Stomach (tissue), 8 donors: ENCODE measurements at regions not wholly inside any gene's neighbourhood (a gene's known extent, or its start where the extent isn't known, plus 50 kb on each side); places are given as distances from the start of the nearest gene placed in this dataset.
"Not testable (repeated sequence)": the region's sequence is repeated elsewhere in the genome, so short reads cannot be mapped to it uniquely, and the experiment has no call there.

Experiments used
- DNase-seq, 2 donors: peaks; one replicate each; pipeline versions ENCODE4 v3.0.0 to v3.0.0-alpha.2; 2013 to 2019
- H3K27ac ChIP-seq, 5 donors: fragments of 200-600 bp in 4 of 5; sonication (generic) in 4 of 5; one replicate each; pipeline ENCODE4 v1.5.1; 2013 to 2019; ENCODE audit warnings: mild to moderate bottlenecking in 1 of 5, moderate library complexity in 1 of 5
- H3K27me3 ChIP-seq, 3 donors: fragments of 200-600 bp; sonication (generic); one replicate each; pipeline ENCODE4 v1.5.1; 2017 to 2019; ENCODE audit warnings: mixed run types in 1 of 3
- H3K36me3 ChIP-seq, 4 donors: fragments of 200-600 bp; sonication (generic); 1 replicate in 3 of 4; 2 replicates in 1 of 4; pipeline ENCODE4 v1.5.1; 2016 to 2019
- H3K4me1 ChIP-seq, 4 donors: fragments of 200-600 bp; sonication (generic); one replicate each; pipeline ENCODE4 v1.5.1; 2016 to 2019
- H3K4me3 ChIP-seq, 4 donors: fragments of 200-600 bp; sonication (generic) in 3 of 4; one replicate each; pipeline ENCODE4 v1.5.1; 2016 to 2019; ENCODE audit warnings: mild to moderate bottlenecking in 1 of 4
- H3K9me3 ChIP-seq, 4 donors: fragments of 200-600 bp; sonication (generic); one replicate each; pipeline ENCODE4 v1.5.1; 2016 to 2019
- EP300 ChIP-seq: sonication (generic); formaldehyde crosslinking; IDR thresholded peaks from one replicate; pipeline ENCODE4 v1.6.1; 2017; ENCODE audit warnings: antibody characterized with exemption
- POLR2A ChIP-seq, 4 donors: fragments of 450-650 bp; IDR thresholded peaks; one replicate each; pipeline ENCODE4 v1.6.1; 2016; ENCODE audit warnings: antibody characterized with exemption in 4 of 4, control low read depth in 2 of 4, mild to moderate bottlenecking in 1 of 4, moderate library complexity in 1 of 4
- POLR2AphosphoS5 ChIP-seq, 3 donors: sonication (generic); formaldehyde crosslinking; IDR thresholded peaks; one replicate each; pipeline ENCODE4 v1.6.1; 2016; ENCODE audit warnings: antibody characterized with exemption in 3 of 3
- WGBS, 5 donors: extraction: QIAGEN DNeasy Blood & Tissue Kit in 3 of 5; methylation state at CpG; one replicate each; pipeline versions ENCODE4 v1.1.5 to v1.1.7; 2013 to 2018; 5-methylcytosine and 5-hydroxymethylcytosine counted together
- intact Hi-C: fragments of 100-400 bp; cut with DNase I; formaldehyde crosslinking; loops from one replicate; pipeline ENCODE4 v1.15.1; 2023; ENCODE audit warnings: low total_unique reads
- TF ChIP-seq, protein P1 (sequence below), 7 experiments: fragments of 450-650 bp in 4 of 7; fragments of 200-600 bp in 3 of 7; sonication (generic) in 3 of 7; IDR thresholded peaks; one replicate each; pipeline ENCODE4 v1.5.1; 2016 to 2019; ENCODE audit warnings: antibody characterized with exemption in 7 of 7, control low read depth in 2 of 7, mild to moderate bottlenecking in 1 of 7
- donor health status: healthy with polysubstance abuse.
- donor health status: Bipolar disorder and iron deficiency.
- donor health status: healthy.

DNA sequence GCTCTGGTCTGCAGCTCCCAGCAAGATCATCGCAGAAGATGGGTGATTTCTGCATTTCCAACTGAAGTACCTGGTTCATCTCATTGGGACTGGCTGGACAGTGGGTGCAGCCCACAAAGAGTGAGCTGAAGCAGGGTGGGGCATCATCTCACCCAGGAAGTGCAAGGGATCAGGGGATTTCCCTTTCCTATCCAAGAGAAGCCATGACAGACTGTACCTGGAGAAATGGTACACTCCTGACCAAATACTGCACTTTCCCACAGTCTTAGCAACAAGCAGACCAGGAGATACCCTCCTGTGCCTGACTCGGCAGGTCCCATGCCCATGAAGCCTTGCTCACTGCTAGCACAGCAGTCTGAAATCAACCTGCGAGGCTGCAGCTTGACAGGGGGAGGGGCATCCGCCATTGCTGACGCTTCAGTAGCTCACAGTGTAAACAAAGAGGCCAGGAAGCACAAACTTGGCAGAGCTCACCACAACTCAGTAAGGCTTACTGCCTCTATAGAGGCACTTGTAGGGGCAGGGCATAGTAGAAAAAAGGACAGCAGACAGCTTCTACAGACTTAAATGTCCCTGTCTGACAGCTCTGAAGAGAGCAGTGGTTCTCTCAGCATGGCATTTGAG, 60.5 kb downstream of the AREG start:
- peak overlapping the region in 1 of 5 donors; percentile 32 for H3K27ac ChIP-seq
- H3K36me3 ChIP-seq, H3K9me3 ChIP-seq, H3K4me1 ChIP-seq, H3K27me3 ChIP-seq, H3K4me3 ChIP-seq, intact Hi-C loops: not testable (repeated sequence)
- peak; percentile 72 to 80 for DNase-seq
- TF ChIP-seq POLR2AphosphoS5 (IDR thresholded peaks at IDR 0.05) = peak in 1 of 3 donors; percentile 35
- WGBS, 5 donors = 21 to 45% (median 32%) methylated on average over 5 of the region's 5 CpGs

DNA sequence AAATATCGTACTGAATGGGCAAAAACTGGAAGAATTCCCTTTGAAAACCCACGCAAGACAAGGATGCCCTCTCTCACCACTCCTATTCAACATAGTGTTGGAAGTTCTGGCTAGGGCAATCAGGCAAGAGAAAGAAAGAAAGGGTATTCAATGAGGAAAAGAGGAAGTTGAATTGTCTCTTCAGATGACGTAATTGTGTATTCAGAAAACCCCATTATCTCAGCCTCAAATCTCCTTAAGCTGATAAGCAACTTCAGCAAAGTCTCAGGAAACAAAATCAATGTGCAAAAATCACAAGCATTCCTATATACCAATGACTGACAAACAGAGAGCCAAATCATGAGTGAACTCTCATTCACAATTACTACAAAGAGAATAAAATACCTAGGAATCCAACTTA, 64.4 kb downstream of the AREG start:
- 57 to 82% (median 77%) methylated on average over 3 of the region's 3 CpGs for WGBS, 5 donors
- H3K4me1 ChIP-seq, H3K36me3 ChIP-seq, H3K27me3 ChIP-seq, H3K4me3 ChIP-seq, intact Hi-C loops, H3K9me3 ChIP-seq, H3K27ac ChIP-seq, DNase-seq: not testable (repeated sequence)

DNA sequence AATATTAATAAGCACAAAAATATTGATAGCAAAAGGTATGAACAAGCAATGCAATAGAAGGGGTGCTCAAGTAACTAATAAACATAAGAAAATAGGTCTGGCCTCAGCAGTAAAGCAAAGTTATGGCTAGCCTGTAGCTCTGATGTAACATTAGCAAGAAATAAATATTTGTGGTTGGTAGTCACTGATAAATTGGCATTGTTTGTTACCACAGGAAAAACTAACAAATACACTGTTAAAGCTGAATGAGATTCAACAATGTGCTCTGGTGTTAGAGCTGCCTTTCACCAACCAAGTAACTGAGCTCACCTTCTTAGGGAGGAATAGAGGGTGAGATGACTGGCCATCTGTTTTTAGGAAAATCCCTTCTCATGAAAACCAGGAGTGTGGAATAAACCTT, 71.4 kb downstream of the AREG start:
- TF ChIP-seq EP300 (no peak), POLR2AphosphoS5 (IDR thresholded peaks at IDR 0.05) (no peak), POLR2A (IDR thresholded peaks at IDR 0.05) (no peak)
- TF ChIP-seq, protein P1, sequence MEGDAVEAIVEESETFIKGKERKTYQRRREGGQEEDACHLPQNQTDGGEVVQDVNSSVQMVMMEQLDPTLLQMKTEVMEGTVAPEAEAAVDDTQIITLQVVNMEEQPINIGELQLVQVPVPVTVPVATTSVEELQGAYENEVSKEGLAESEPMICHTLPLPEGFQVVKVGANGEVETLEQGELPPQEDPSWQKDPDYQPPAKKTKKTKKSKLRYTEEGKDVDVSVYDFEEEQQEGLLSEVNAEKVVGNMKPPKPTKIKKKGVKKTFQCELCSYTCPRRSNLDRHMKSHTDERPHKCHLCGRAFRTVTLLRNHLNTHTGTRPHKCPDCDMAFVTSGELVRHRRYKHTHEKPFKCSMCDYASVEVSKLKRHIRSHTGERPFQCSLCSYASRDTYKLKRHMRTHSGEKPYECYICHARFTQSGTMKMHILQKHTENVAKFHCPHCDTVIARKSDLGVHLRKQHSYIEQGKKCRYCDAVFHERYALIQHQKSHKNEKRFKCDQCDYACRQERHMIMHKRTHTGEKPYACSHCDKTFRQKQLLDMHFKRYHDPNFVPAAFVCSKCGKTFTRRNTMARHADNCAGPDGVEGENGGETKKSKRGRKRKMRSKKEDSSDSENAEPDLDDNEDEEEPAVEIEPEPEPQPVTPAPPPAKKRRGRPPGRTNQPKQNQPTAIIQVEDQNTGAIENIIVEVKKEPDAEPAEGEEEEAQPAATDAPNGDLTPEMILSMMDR (IDR thresholded peaks at IDR 0.05) = no peak
- H3K4me1 ChIP-seq = no peaks in the 10 kb centered on the region
- intact Hi-C loops = no loop called here
- H3K27ac ChIP-seq = no peak overlapping the region
- no peak for DNase-seq
- no peaks in the 10 kb centered on the region for H3K27me3 ChIP-seq
- no peak overlapping the region for H3K4me3 ChIP-seq
- H3K36me3 ChIP-seq = no peaks in the 10 kb centered on the region
- H3K9me3 ChIP-seq = no peaks in the 10 kb centered on the region

DNA sequence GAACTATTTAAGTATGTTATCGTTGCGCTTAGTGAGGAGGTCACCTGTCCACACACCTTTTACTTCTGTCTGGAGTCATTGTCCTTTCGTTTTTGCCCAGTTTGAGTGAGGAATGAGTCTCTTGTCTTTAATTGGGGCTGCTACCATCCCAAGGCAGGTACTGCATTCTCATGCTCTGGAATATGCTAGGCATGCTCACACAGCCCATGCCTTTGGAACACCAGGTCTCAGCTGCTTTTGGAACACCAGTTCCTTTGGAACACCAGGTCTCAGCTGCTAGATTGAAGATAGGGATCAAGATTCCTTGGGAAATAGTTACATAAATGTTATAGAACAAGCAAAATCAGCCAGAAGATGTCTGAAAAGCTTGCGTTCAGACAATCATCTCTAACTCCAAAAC, 73.1 kb downstream of the AREG start:
- H3K9me3 ChIP-seq = no peaks in the 10 kb centered on the region
- WGBS, 5 donors = 79 to 97% (median 91%) methylated on average over 4 of the region's 4 CpGs
- no peak for DNase-seq
- no peak overlapping the region for H3K4me3 ChIP-seq
- no peaks in the 10 kb centered on the region for H3K36me3 ChIP-seq
- H3K27ac ChIP-seq = no peak overlapping the region
- no peaks in the 10 kb centered on the region for H3K4me1 ChIP-seq
- intact Hi-C loops = no loop called here
- TF ChIP-seq, protein P1 (IDR thresholded peaks at IDR 0.05) = no peak
- no peaks in the 10 kb centered on the region for H3K27me3 ChIP-seq

DNA sequence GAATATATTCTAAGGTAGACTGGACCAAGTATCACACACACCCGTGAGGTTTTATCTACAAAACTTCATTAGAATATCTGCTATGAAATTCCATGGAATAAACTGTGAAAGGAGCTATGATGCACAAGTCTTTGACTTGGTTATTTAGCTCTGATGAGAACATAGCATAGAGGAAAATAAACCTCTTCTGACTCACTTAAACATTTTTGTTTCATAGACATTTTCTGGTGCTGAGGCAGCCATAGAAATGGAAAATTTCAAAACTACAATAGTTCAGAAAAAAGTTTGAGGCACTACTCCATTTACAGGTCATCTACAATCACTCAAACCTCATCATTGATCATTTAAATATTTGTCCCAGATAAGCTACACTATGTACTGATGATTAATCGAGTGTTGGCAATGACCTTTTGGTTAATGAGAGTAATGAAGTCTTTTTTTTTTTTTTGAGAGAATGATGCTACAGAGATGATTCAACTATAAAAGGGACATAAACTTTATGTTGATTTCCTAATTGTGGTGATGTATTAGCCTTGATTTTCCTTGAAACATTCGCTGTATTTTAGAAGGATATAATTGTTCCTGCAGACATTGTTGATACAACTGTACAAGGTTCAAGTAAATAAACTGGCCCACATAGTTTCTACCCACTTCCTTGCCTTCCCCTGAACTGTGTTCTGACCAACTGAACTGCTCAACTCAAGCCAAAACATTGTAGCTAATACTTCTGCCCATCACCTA, 77.5 kb downstream of the AREG start:
- Histone ChIP-seq H3K4me1 (no peaks in the 10 kb centered on the region), H3K9me3 (no peaks in the 10 kb centered on the region), H3K27me3 (no peaks in the 10 kb centered on the region), H3K36me3 (no peaks in the 10 kb centered on the region), H3K27ac (no peak overlapping the region), H3K4me3 (no peak overlapping the region)
- intact Hi-C loops = no loop called here
- DNase-seq = no peak
- TF ChIP-seq POLR2A (IDR thresholded peaks at IDR 0.05) (no peak), EP300 (no peak), POLR2AphosphoS5 (IDR thresholded peaks at IDR 0.05) (no peak)
- TF ChIP-seq, protein P1 (IDR thresholded peaks at IDR 0.05) = no peak
- 38 to 56% (median 45%) methylated on average over 3 of the region's 3 CpGs for WGBS, 5 donors
